Osteocyte (in vitro differentiated cells): ENCODE measurements at regions not wholly inside any gene's neighbourhood (a gene's known extent, or its start where the extent isn't known, plus 50 kb on each side); places are given as distances from the start of the nearest gene placed in this dataset.
A peak's percentile ranks its signal among the peaks of the same experiment; 100 is the strongest.

ENCODE experiments used
- DNase-seq: peaks from one replicate; pipeline ENCODE4 v3.0.0; 2021; ENCODE audit warnings: mixed read lengths; ENCODE audit not compliant: unreplicated experiment; ENCODE audit errors: extremely low spot score
- H3K27ac Mint-ChIP-seq: one replicate; pipeline ENCODE4 v1.8.0; 2021; ENCODE audit warnings: mild to moderate bottlenecking, mixed read lengths; ENCODE audit not compliant: unreplicated experiment
- H3K27me3 Mint-ChIP-seq: one replicate; pipeline ENCODE4 v1.8.0; 2021; ENCODE audit warnings: mixed read lengths; ENCODE audit not compliant: unreplicated experiment
- H3K36me3 Mint-ChIP-seq: one replicate; pipeline ENCODE4 v1.8.0; 2021; ENCODE audit warnings: mixed read lengths; ENCODE audit not compliant: unreplicated experiment
- H3K4me1 Mint-ChIP-seq: one replicate; pipeline ENCODE4 v1.8.0; 2021; ENCODE audit warnings: mixed read lengths; ENCODE audit not compliant: unreplicated experiment
- H3K4me3 Mint-ChIP-seq: one replicate; pipeline ENCODE4 v1.8.0; 2021; ENCODE audit warnings: mild to moderate bottlenecking, moderate library complexity, mixed read lengths; ENCODE audit not compliant: unreplicated experiment
- H3K9me3 Mint-ChIP-seq: one replicate; pipeline ENCODE4 v1.8.0; 2021; ENCODE audit warnings: mixed read lengths; ENCODE audit not compliant: unreplicated experiment
- CTCF ChIP-seq: fragments of 200-600 bp; sonication (generic); IDR thresholded peaks from 2 replicates; pipeline ENCODE4 v1.5.0; 2021; ENCODE audit warnings: antibody characterized with exemption, mild to moderate bottlenecking, moderate library complexity

- Mint-ChIP-seq H3K36me3 (no peaks in the 10 kb centered on the region), H3K27ac (peak overlapping the region; percentile 16), H3K4me3 (no peak overlapping the region), H3K9me3 (no peaks in the 10 kb centered on the region), H3K27me3 (no peaks in the 10 kb centered on the region), H3K4me1 (peaks cover 10% of the 10 kb centered on the region)
- no peak for TF ChIP-seq CTCF
- DNase-seq: no peak
These were observed 119.1 kb upstream of the TRIB2 start for GRCh38 chr2:12597610-12598009.

- Mint-ChIP-seq H3K27ac (peak overlapping the region; percentile 21), H3K4me1 (peaks cover 47% of the 10 kb centered on the region), H3K9me3 (no peaks in the 10 kb centered on the region), H3K27me3 (no peaks in the 10 kb centered on the region), H3K36me3 (no peaks in the 10 kb centered on the region), H3K4me3 (no peak overlapping the region)
- TF ChIP-seq CTCF: no peak
- DNase-seq: no peak
These were observed 114.1 kb upstream of the TRIB2 start for GRCh38 chr2:12602661-12603060.

- no peaks in the 10 kb centered on the region for H3K36me3 Mint-ChIP-seq
- H3K27me3 Mint-ChIP-seq: no peaks in the 10 kb centered on the region
- TF ChIP-seq CTCF: no peak
- H3K9me3 Mint-ChIP-seq: no peaks in the 10 kb centered on the region
- H3K4me1 Mint-ChIP-seq: peaks cover 45% of the 10 kb centered on the region
- no peak overlapping the region for H3K27ac Mint-ChIP-seq
- no peak for DNase-seq
- no peak overlapping the region for H3K4me3 Mint-ChIP-seq
These were observed 112.9 kb upstream of the TRIB2 start for GRCh38 chr2:12603781-12604295.

GRCh38 chr2:12604341-12604740 lies 112.4 kb upstream of the TRIB2 start:
- H3K9me3 Mint-ChIP-seq: no peaks in the 10 kb centered on the region
- no peak for TF ChIP-seq CTCF
- H3K4me1 Mint-ChIP-seq: peaks cover 45% of the 10 kb centered on the region
- no peaks in the 10 kb centered on the region for H3K27me3 Mint-ChIP-seq
- H3K36me3 Mint-ChIP-seq: no peaks in the 10 kb centered on the region
- no peak overlapping the region for H3K4me3 Mint-ChIP-seq
- no peak overlapping the region for H3K27ac Mint-ChIP-seq
- no peak for DNase-seq

- no peak overlapping the region for H3K4me3 Mint-ChIP-seq
- peaks cover 3% of the 10 kb centered on the region for H3K9me3 Mint-ChIP-seq
- H3K36me3 Mint-ChIP-seq: peaks cover 2% of the 10 kb centered on the region
These were observed 111.4 kb upstream of the TRIB2 start for GRCh38 chr2:12605366-12605765.

More at GRCh38 chr2:12605366-12605765, 111.4 kb upstream of the TRIB2 start:
- DNase-seq: no peak
- Mint-ChIP-seq H3K27ac (no peak overlapping the region), H3K4me1 (peaks cover 46% of the 10 kb centered on the region), H3K27me3 (no peaks in the 10 kb centered on the region)
- TF ChIP-seq CTCF: no peak
